ENCODE measurements at regions not wholly inside any gene's neighbourhood (a gene's known extent, or its start where the extent isn't known, plus 50 kb on each side); places are given as distances from the start of the nearest gene placed in this dataset.

- no peak for DNase-seq (ENCODE audit: low read depth in 3 of 3)
These were observed 60.0 kb upstream of the HMGA2 start for GRCh38 chr12:65764325-65764724.

GRCh38 chr12:65765436-65765813, 58.9 kb upstream of the HMGA2 start:
- DNase-seq (ENCODE audit: low read depth in 3 of 3): no peak

DNA sequence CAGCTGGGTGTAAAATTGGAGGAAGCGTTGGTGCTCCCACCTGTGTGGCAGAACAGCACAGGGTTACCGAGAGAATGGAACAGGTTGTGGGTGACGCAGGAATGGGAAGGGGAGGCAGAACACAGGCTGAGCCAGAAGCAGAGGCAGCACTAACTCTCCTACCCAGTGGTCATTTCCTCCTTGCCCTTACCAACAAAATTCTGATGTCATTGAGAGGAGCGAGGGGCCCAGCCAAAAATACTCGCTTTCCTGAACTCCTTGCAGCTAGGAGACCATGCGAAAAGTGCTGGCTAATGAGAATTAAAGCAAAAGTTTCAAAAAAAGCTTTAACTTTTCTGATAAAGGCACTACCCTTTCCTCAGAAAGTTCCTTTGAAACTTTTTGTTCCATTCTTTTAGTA, 54.4 kb upstream of the HMGA2 start:
- DNase-seq (ENCODE audit: low read depth in 3 of 3): no peak
